ENCODE measurements at regions not wholly inside any gene's neighbourhood (a gene's known extent, or its start where the extent isn't known, plus 50 kb on each side); places are given as distances from the start of the nearest gene placed in this dataset.

- TF ChIP-seq EZH2 (IDR thresholded peaks at IDR 0.05; ENCODE audit: borderline replicate concordance, low read length), result no peak
- no peak for TF ChIP-seq CTCF (IDR thresholded peaks at IDR 0.05; ENCODE audit: low read length)
- H3K36me3 ChIP-seq (ENCODE audit: insufficient read depth, low read length), result no peaks in the 10 kb centered on the region
- no peak overlapping the region for H3K27ac ChIP-seq (ENCODE audit: low read depth, low read length, poor library complexity, severe bottlenecking)
- no peak overlapping the region for H3K9ac ChIP-seq (ENCODE audit: low read length)
- no peaks in the 10 kb centered on the region for H3K27me3 ChIP-seq (ENCODE audit: insufficient read depth, low read length)
- no peaks in the 10 kb centered on the region for H3K9me3 ChIP-seq (ENCODE audit: low read length)
- H3K4me1 ChIP-seq (ENCODE audit: insufficient read depth, low read length, severe bottlenecking), result no peaks in the 10 kb centered on the region
- H2AFZ ChIP-seq (ENCODE audit: low read length), result no peak overlapping the region
- no peaks in the 10 kb centered on the region for H3K79me2 ChIP-seq (ENCODE audit: insufficient read depth, low read length)
- H3K4me3 ChIP-seq (ENCODE audit: low read depth, low read length, poor library complexity, severe bottlenecking), result no peak overlapping the region
- no peaks in the 10 kb centered on the region for H3F3A ChIP-seq (ENCODE audit: insufficient read depth, low read length)
- no peaks in the 10 kb centered on the region for H4K20me1 ChIP-seq (ENCODE audit: insufficient read depth, low read length)
- no peak overlapping the region for H3K4me2 ChIP-seq (ENCODE audit: low read length)
- H3K9me2 ChIP-seq (ENCODE audit: low read depth, low read length), result no peaks in the 10 kb centered on the region
Observed at GRCh38 chr15:94722024-94722636, 490.8 kb downstream of the MCTP2 start.

GRCh38 chr15:94723801-94724200, 492.4 kb downstream of the MCTP2 start:
- H4K20me1 ChIP-seq (ENCODE audit: insufficient read depth, low read length), result no peaks in the 10 kb centered on the region
- H3K9me3 ChIP-seq (ENCODE audit: low read length), result no peaks in the 10 kb centered on the region
- H3K79me2 ChIP-seq (ENCODE audit: insufficient read depth, low read length), result no peaks in the 10 kb centered on the region
- H3F3A ChIP-seq (ENCODE audit: insufficient read depth, low read length), result no peaks in the 10 kb centered on the region
- TF ChIP-seq EZH2 (IDR thresholded peaks at IDR 0.05; ENCODE audit: borderline replicate concordance, low read length), result no peak
- no peak for TF ChIP-seq CTCF (IDR thresholded peaks at IDR 0.05; ENCODE audit: low read length)
- no peak overlapping the region for H3K4me2 ChIP-seq (ENCODE audit: low read length)
- H3K9ac ChIP-seq (ENCODE audit: low read length), result no peak overlapping the region
- no peak overlapping the region for H3K4me3 ChIP-seq (ENCODE audit: low read depth, low read length, poor library complexity, severe bottlenecking)
- H3K27me3 ChIP-seq (ENCODE audit: insufficient read depth, low read length), result no peaks in the 10 kb centered on the region
- no peak overlapping the region for H3K27ac ChIP-seq (ENCODE audit: low read depth, low read length, poor library complexity, severe bottlenecking)
- H3K9me2 ChIP-seq (ENCODE audit: low read depth, low read length), result no peaks in the 10 kb centered on the region
- no peaks in the 10 kb centered on the region for H3K36me3 ChIP-seq (ENCODE audit: insufficient read depth, low read length)
- no peaks in the 10 kb centered on the region for H3K4me1 ChIP-seq (ENCODE audit: insufficient read depth, low read length, severe bottlenecking)
- no peak overlapping the region for H2AFZ ChIP-seq (ENCODE audit: low read length)

- H3K9me3 ChIP-seq (ENCODE audit: low read length), result no peaks in the 10 kb centered on the region
- no peak overlapping the region for H3K9ac ChIP-seq (ENCODE audit: low read length)
- H3K9me2 ChIP-seq (ENCODE audit: low read depth, low read length), result no peaks in the 10 kb centered on the region
- no peak overlapping the region for H3K4me3 ChIP-seq (ENCODE audit: low read depth, low read length, poor library complexity, severe bottlenecking)
- no peak for TF ChIP-seq CTCF (IDR thresholded peaks at IDR 0.05; ENCODE audit: low read length)
- TF ChIP-seq EZH2 (IDR thresholded peaks at IDR 0.05; ENCODE audit: borderline replicate concordance, low read length), result no peak
- H2AFZ ChIP-seq (ENCODE audit: low read length), result no peak overlapping the region
- H3K4me2 ChIP-seq (ENCODE audit: low read length), result no peak overlapping the region
- H4K20me1 ChIP-seq (ENCODE audit: insufficient read depth, low read length), result no peaks in the 10 kb centered on the region
- no peaks in the 10 kb centered on the region for H3K4me1 ChIP-seq (ENCODE audit: insufficient read depth, low read length, severe bottlenecking)
- H3K27ac ChIP-seq (ENCODE audit: low read depth, low read length, poor library complexity, severe bottlenecking), result no peak overlapping the region
- H3K79me2 ChIP-seq (ENCODE audit: insufficient read depth, low read length), result no peaks in the 10 kb centered on the region
- H3F3A ChIP-seq (ENCODE audit: insufficient read depth, low read length), result no peaks in the 10 kb centered on the region
- H3K27me3 ChIP-seq (ENCODE audit: insufficient read depth, low read length), result no peaks in the 10 kb centered on the region
- H3K36me3 ChIP-seq (ENCODE audit: insufficient read depth, low read length), result no peaks in the 10 kb centered on the region
Observed at GRCh38 chr15:94731286-94731685, 499.9 kb downstream of the MCTP2 start.
